Colonic mucosa (tissue), 4 donors: ENCODE measurements at regions not wholly inside any gene's neighbourhood (a gene's known extent, or its start where the extent isn't known, plus 50 kb on each side); places are given as distances from the start of the nearest gene placed in this dataset.

Source experiments
- DNase-seq: peaks from one replicate; pipeline ENCODE4 v3.0.0-alpha.2; 2020
- H3K27ac ChIP-seq: fragments of 200-600 bp; one replicate; pipeline ENCODE4 v1.8.0; 2021
- H3K27me3 ChIP-seq: fragments of 200-600 bp; one replicate; pipeline ENCODE4 v1.8.0; 2021
- H3K36me3 ChIP-seq: fragments of 200-600 bp; one replicate; pipeline ENCODE4 v1.8.0; 2021
- H3K4me1 ChIP-seq: fragments of 200-600 bp; one replicate; pipeline ENCODE4 v1.8.0; 2021; ENCODE audit warnings: mild to moderate bottlenecking
- H3K4me3 ChIP-seq: fragments of 200-600 bp; one replicate; pipeline ENCODE4 v1.8.0; 2021
- H3K9ac ChIP-seq, 2 donors: one replicate each; pipeline ENCODE4 v1.7.0; 2013; ENCODE audit warnings: control low read depth in 2 of 2, low read depth in 2 of 2, low read length in 2 of 2
- H3K9me3 ChIP-seq: fragments of 200-600 bp; one replicate; pipeline ENCODE4 v1.8.0; 2021
- intact Hi-C: fragments of 100-400 bp; cut with DNase I; formaldehyde crosslinking; loops from one replicate; pipeline ENCODE4 v1.14.1; 2022
- TF ChIP-seq, protein P1 (sequence below): fragments of 200-600 bp; IDR thresholded peaks from one replicate; pipeline ENCODE4 v1.8.0; 2022; ENCODE audit warnings: antibody characterized with exemption, mild to moderate bottlenecking
- donor health status: healthy.
- donor health status: DM: no; HTN: no; CAD: no.
- donor health status: DM: no; HTN: no; CAD: no.

DNA sequence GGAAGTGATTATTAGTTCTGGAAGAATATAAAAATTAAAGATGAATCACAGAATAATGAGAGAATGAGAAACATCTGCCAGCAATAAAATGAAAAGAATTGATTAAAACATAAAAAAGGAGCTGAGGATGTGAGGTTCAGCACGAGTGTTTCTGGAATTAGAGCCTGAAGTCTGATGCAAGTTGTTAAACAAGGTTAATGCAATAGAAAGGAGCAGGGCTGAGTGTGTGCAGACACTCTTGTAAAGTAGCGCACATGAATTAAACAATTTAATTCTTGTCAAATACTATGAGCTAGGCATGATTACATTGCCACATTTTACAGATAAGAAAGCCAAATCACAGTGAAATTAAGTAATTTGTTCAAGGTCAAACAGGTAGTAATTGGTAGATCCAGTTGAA is 384.2 kb downstream of the TAF11L14 start:
- TF ChIP-seq, protein P1, sequence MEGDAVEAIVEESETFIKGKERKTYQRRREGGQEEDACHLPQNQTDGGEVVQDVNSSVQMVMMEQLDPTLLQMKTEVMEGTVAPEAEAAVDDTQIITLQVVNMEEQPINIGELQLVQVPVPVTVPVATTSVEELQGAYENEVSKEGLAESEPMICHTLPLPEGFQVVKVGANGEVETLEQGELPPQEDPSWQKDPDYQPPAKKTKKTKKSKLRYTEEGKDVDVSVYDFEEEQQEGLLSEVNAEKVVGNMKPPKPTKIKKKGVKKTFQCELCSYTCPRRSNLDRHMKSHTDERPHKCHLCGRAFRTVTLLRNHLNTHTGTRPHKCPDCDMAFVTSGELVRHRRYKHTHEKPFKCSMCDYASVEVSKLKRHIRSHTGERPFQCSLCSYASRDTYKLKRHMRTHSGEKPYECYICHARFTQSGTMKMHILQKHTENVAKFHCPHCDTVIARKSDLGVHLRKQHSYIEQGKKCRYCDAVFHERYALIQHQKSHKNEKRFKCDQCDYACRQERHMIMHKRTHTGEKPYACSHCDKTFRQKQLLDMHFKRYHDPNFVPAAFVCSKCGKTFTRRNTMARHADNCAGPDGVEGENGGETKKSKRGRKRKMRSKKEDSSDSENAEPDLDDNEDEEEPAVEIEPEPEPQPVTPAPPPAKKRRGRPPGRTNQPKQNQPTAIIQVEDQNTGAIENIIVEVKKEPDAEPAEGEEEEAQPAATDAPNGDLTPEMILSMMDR = no peak
- Histone ChIP-seq H3K9ac (no peak overlapping the region), H3K27ac (no peak overlapping the region), H3K4me3 (no peak overlapping the region), H3K4me1 (no peaks in the 10 kb centered on the region), H3K36me3 (no peaks in the 10 kb centered on the region), H3K9me3 (no peaks in the 10 kb centered on the region), H3K27me3 (no peaks in the 10 kb centered on the region)
- intact Hi-C loops = no loop called here
- no peak for DNase-seq

DNA sequence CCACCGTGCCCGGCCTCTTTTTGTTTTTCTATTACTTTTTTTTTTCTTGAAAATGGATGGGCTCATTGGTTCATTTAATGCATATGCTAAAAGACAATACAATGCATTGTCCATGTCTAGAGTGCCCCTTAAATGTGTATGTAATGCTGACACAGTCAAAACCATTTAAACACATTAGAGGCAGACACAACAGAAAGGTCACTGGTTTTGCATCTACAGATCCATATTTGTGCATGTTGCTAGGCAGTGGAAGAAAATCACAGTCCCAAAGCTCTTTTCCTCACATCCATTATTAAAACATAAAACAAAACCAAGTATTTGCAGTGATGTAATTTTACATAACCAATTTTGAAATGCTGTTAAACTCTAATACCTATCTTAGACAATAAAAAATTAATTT is 389.0 kb downstream of the TAF11L14 start:
- Histone ChIP-seq H3K4me3 (no peak overlapping the region), H3K36me3 (no peaks in the 10 kb centered on the region), H3K9ac (no peak overlapping the region), H3K9me3 (no peaks in the 10 kb centered on the region), H3K4me1 (no peaks in the 10 kb centered on the region), H3K27me3 (no peaks in the 10 kb centered on the region), H3K27ac (no peak overlapping the region)
- intact Hi-C loops = no loop called here
- TF ChIP-seq, protein P1 = no peak
- DNase-seq = no peak

DNA sequence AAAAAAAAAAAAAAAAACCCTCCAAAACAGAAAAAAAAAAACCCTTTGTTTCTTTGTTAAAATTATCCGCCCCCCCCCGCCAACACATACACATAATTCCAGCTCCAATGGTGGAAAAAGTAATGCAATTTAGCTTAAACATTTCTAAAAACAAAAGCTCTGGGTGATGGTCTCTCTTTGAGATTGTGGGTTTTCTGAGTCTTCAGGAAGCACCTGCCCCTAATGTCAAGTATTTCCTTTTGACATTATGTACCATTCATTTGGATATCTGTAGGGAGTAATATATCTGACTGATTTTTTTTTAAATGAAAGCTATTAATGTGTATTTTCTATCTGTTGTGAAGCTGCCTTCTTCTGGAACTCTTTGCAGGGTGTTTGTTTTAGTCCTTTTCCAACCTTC is 389.7 kb downstream of the TAF11L14 start:
- TF ChIP-seq, protein P1 = no peak
- Histone ChIP-seq H3K27me3 (no peaks in the 10 kb centered on the region), H3K36me3 (no peaks in the 10 kb centered on the region), H3K9me3 (no peaks in the 10 kb centered on the region), H3K4me1 (no peaks in the 10 kb centered on the region), H3K4me3 (no peak overlapping the region), H3K9ac (no peak overlapping the region), H3K27ac (no peak overlapping the region)
- no peak for DNase-seq
- intact Hi-C loops = no loop called here

DNA sequence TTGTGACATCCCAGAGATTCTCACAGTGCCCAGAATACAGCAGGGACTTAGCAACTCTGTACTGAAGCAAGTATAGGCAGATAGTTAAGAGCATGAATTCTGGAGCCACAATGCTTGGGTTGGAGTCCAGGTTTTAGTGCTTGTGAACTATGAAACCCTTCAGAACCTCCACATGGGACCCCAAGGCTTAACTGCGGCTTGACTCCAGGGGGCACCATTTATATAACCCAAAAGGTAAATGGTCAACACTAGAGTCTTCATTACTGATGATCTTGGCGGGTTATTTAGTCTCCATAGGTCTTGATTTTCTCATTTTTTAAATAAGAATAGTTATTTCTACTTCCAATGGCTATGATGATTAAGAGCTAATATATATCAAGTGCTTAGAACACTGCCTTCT is 390.3 kb downstream of the TAF11L14 start:
- Histone ChIP-seq H3K9ac (no peak overlapping the region), H3K36me3 (no peaks in the 10 kb centered on the region), H3K4me3 (no peak overlapping the region), H3K27ac (no peak overlapping the region), H3K27me3 (no peaks in the 10 kb centered on the region), H3K4me1 (no peaks in the 10 kb centered on the region), H3K9me3 (no peaks in the 10 kb centered on the region)
- intact Hi-C loops = no loop called here
- TF ChIP-seq, protein P1 = no peak
- DNase-seq = no peak

DNA sequence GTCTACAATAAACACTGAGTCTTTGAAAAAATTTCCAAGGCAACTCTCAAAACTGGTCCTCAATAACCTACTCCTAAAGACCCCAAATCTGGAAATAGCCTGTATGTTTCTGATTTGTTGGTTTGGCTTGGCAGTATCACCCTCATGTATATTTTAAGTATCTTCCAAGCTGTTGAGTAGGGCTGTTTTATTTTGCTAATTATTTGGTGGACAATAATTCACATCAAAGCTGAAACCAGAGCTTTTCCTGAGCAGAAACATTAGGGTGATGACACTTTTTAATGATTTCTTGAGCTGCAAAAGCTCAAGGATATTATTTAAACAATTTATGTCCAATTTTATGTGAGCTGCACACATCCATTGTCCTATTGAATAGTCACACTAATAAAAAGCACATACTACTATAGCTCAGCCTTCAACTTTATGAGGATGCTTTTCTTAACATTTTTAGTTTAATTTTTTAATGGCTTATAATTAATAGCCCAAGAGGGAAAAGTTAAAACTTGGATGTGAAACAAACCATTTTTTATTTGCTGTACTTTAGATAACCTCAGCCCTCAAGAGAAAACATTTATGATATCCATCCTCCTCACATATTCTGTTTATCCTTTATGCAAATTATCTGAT is 393.1 kb downstream of the TAF11L14 start:
- no peaks in the 10 kb centered on the region for H3K27me3 ChIP-seq
- no peak overlapping the region for H3K4me3 ChIP-seq
- intact Hi-C loops = no loop called here
- no peak for DNase-seq
- no peak overlapping the region for H3K27ac ChIP-seq
- no peaks in the 10 kb centered on the region for H3K9me3 ChIP-seq
- no peak overlapping the region for H3K9ac ChIP-seq
- H3K4me1 ChIP-seq = no peaks in the 10 kb centered on the region
- TF ChIP-seq, protein P1 = no peak
- H3K36me3 ChIP-seq = no peaks in the 10 kb centered on the region
